Stimulated activated CD8-positive, alpha-beta memory T cell treated with anti-CD3 and anti-CD28 coated beads, Interleukin-15, amount 100 ng/mL, for 1 hour (primary cell): ENCODE measurements at regions not wholly inside any gene's neighbourhood (a gene's known extent, or its start where the extent isn't known, plus 50 kb on each side); places are given as distances from the start of the nearest gene placed in this dataset.
A peak's percentile ranks its signal among the peaks of the same experiment; 100 is the strongest.

Source experiments
- DNase-seq: peaks from one replicate; pipeline ENCODE4 v3.0.0-alpha.2; 2020; ENCODE audit warnings: low read depth

- DNase-seq, result no peak
Measured at GRCh38 chr6:24987446-24988115, 51.8 kb upstream of the RIPOR2 start.

GRCh38 chr6:24988562-24988961 lies 52.8 kb upstream of the RIPOR2 start:
- no peak for DNase-seq

GRCh38 chr6:24990236-24990845 lies 54.6 kb upstream of the RIPOR2 start:
- no peak for DNase-seq

GRCh38 chr6:24990944-24991809 lies 55.4 kb upstream of the RIPOR2 start:
- DNase-seq, result no peak

GRCh38 chr6:24991810-24992467 lies 56.2 kb upstream of the RIPOR2 start:
- DNase-seq, result peak; percentile 54

- no peak for DNase-seq
Measured at GRCh38 chr6:24994812-24995211, 59.1 kb upstream of the RIPOR2 start.

GRCh38 chr6:24995270-24995669 lies 59.5 kb upstream of the RIPOR2 start:
- DNase-seq, result no peak

- no peak for DNase-seq
Measured at GRCh38 chr6:24996269-24996836, 60.6 kb upstream of the RIPOR2 start.

- DNase-seq, result no peak
Measured at GRCh38 chr6:24997231-24997630, 61.5 kb upstream of the RIPOR2 start.

- no peak for DNase-seq
Measured at GRCh38 chr6:24997905-24998304, 62.1 kb upstream of the RIPOR2 start.

GRCh38 chr6:25002326-25003091 lies 66.7 kb upstream of the RIPOR2 start:
- DNase-seq, result no peak

- DNase-seq, result no peak
Measured at GRCh38 chr6:25004357-25004756, 68.6 kb upstream of the RIPOR2 start.

GRCh38 chr6:25005010-25005409 lies 69.2 kb upstream of the RIPOR2 start:
- no peak for DNase-seq

GRCh38 chr6:25006075-25006474 lies 70.3 kb upstream of the RIPOR2 start:
- no peak for DNase-seq

GRCh38 chr6:25006565-25007001 lies 70.8 kb upstream of the RIPOR2 start:
- DNase-seq, result no peak

- no peak for DNase-seq
Measured at GRCh38 chr6:25007269-25007699, 71.5 kb upstream of the RIPOR2 start.

GRCh38 chr6:25008707-25009392 lies 73.1 kb upstream of the RIPOR2 start:
- DNase-seq, result no peak

GRCh38 chr6:25009393-25009710 lies 73.6 kb upstream of the RIPOR2 start:
- DNase-seq, result no peak

- no peak for DNase-seq
Measured at GRCh38 chr6:25010176-25010575, 74.4 kb upstream of the RIPOR2 start.

GRCh38 chr6:25010902-25011625 lies 75.3 kb upstream of the RIPOR2 start:
- no peak for DNase-seq
